HG03342 (cell line): ENCODE measurements at regions not wholly inside any gene's neighbourhood (a gene's known extent, or its start where the extent isn't known, plus 50 kb on each side); places are given as distances from the start of the nearest gene placed in this dataset.
"Not testable (repeated sequence)": the region's sequence is repeated elsewhere in the genome, so short reads cannot be mapped to it uniquely, and the experiment has no call there.

Source experiments
- ATAC-seq: cut with Tn5 transposase; IDR thresholded peaks from one replicate; pipeline ENCODE4 v1.9.1; 2021; ENCODE audit warnings: mild to moderate bottlenecking, moderate library complexity; ENCODE audit not compliant: unreplicated experiment

- no peak for ATAC-seq
Observed at GRCh38 chrX:39030636-39031035, 229.4 kb downstream of the MID1IP1 start.

GRCh38 chrX:39039890-39040289 lies 238.6 kb downstream of the MID1IP1 start:
- ATAC-seq = no peak

GRCh38 chrX:39043838-39044550 lies 242.7 kb downstream of the MID1IP1 start:
- ATAC-seq = no peak

DNA sequence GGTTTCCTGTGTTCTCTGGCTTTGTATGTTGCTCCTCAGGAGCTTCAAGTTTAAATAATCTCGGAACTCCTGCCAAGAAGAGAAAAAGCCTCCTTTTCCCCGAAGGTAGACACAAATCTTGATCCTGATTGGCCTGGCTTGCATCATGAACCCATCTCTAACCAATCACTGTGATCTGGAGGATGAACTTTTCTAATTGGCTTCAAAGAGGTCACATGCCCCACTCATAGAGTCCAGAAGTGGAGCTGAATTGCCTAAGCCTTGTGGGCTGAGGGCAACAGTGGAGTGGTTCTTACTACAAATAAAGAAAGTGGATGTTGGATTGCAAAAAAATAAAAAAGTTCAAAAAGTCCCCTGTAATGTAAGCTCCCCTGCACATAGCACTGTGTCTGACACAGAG lies 245.9 kb downstream of the MID1IP1 start:
- no peak for ATAC-seq

- no peak for ATAC-seq
Observed at GRCh38 chrX:39049975-39050374, 248.7 kb downstream of the MID1IP1 start.

DNA sequence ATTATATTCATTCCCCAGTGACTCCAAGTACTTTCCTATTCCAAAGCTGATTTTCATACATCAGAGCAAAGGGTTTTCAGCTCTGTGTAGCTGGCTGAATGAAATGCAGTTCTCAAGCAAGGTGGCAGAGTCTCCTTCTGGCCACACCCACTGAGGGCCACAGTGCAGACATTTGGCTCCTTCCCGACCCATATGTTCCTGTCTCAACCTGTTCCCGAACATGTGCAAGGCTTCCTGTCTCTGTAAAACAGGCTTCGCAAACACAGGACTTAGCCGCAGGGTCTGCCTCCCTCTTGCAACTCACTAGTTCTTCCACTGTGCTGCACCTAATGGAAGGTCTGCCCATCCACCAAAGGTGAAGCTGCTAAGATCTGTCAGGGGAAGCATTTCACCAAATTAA lies 249.2 kb downstream of the MID1IP1 start:
- no peak for ATAC-seq

- ATAC-seq = no peak
Observed at GRCh38 chrX:39052751-39053150, 251.5 kb downstream of the MID1IP1 start.

GRCh38 chrX:39058724-39059123 lies 257.5 kb downstream of the MID1IP1 start:
- ATAC-seq = no peak

DNA sequence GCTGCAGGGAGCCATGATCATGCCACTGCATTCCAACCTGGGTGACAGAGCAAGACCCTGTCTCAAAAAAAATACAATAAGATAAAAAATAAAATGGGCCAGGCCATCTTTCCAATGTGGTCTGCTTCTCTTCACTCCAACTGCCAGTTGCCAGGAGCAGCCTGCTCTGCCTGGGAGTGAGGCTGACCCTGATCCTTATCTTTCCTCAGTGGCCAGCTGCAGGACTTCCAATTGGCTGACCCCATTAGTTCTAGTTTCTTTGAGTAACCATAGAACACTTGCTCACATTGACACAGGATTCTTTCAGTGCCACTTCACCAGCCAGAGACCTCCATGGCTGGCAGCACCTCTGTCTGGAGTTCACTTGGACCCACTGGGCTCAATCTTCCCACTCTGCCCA lies 258.6 kb downstream of the MID1IP1 start:
- ATAC-seq = no peak

DNA sequence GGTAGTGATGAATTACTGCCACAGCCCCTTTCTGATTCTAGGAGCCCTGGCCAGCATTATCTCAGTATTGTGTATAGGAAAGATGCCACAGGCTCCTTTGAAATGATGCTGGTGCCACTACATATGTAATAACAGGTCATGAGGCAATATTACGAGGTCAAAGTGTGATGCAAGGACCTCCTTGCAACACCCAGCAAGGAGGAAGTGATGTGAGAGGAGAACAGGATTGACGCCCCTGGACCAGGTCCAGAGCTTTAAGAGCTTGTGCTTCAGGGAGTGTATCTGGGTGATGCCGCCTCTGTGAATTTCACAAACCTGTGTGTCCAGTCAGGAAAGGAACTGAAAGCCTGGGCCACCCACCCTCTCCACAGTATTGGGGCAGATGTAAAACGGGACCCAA lies 261.8 kb downstream of the MID1IP1 start:
- ATAC-seq = no peak

DNA sequence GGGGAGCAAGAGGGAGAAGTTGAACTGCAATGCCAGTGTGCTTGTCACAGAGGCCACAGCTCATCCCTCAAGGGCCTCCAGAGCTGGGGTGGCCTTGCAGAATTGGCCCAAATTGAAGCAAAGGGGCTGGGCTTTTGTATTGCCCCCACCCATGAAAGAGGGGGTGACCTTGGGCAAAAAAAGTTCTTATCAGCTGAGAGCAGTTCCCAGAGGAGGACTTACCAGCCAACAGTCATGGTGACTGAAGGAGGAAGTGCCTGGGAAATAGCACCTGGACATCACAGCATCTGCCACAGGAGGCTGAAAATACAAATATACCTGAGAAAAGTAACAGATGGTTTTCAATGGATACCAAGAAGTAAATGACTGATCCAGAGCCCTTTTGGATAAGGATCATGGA lies 262.4 kb downstream of the MID1IP1 start:
- no peak for ATAC-seq

- ATAC-seq = no peak
Observed at GRCh38 chrX:39065051-39065871, 264.0 kb downstream of the MID1IP1 start.

GRCh38 chrX:39067866-39068265 lies 266.6 kb downstream of the MID1IP1 start:
- no peak for ATAC-seq

DNA sequence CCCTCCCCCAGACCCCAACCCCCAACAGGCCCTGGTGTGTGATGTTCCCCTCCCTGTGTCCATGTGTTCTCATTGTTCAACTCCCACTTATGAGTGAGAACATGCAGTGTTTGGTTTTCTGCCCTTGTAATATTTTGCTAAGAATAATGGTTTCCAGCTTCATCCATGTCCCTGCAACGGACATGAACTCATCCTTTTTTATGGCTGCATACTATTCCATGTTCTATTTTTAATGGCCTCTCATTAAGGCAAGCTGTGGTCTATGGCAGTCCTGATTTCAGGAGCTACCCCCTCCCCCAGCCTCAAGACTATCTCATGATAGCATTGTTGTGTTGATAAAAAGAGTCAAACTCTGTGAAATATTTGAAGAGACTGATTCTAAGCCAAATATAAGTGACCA lies 267.4 kb downstream of the MID1IP1 start:
- ATAC-seq = not testable (repeated sequence)

DNA sequence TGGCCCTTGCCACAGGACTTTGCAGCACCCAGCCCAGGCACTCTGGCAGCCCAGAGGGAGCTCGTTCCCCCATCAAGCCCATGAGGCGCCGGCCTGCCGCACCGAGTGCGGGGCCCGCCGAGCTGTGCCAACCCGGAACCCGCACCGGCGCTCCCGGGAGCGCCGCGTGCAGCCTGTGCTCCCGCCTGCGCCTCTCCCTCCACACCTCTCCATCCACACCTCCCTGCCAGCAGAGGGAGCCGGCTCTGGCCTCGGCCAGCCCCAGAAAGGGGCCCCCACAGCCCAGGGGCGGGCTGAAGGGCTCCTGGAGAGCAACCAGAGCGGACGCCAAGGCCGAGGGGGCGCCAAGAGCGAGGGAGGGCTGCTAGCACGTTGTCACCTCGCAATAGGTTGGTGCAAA lies 268.8 kb downstream of the MID1IP1 start:
- ATAC-seq = no peak

- no peak for ATAC-seq
Observed at GRCh38 chrX:39073131-39073530, 271.9 kb downstream of the MID1IP1 start.

- no peak for ATAC-seq
Observed at GRCh38 chrX:39096599-39096998, 295.3 kb downstream of the MID1IP1 start.

DNA sequence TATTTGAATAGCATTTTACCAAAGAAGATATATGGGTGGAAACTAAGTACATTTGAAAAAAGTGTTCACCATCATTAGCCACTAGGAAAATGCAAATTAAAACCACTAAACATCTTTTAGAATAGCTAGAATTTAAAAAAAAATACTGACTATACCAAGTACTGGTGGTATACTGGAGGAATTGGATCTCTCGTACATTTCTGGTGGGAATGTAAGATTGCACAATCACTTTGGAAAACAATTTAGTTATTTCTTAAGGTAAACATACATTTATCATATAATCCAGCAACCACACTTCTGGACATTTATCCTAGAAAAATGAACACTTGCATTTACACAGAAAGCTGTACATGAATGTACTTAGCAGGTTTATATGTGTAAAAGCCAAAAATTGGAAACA lies 303.5 kb downstream of the MID1IP1 start:
- ATAC-seq = no peak

DNA sequence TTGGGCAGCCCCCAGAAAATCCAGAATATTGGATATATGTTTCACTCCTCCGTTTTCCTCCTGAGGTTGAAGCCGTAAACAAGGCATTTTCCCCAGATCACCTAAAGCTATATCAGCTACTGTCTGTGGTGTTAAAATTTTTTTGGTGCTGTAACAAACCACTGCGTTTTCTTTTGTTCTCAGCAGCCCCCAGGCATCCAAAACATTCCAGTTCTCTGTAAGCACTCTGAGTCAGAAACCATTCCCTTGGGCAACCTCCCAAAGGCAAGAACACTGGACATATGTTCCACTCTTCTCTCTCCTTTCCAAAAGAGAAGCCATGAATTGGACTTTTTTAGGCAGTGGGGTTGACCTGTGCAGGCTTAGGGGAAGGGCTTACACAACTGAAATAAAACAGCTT lies 310.9 kb downstream of the MID1IP1 start:
- ATAC-seq = no peak

- ATAC-seq = no peak
Observed at GRCh38 chrX:39115166-39115565, 313.9 kb downstream of the MID1IP1 start.

DNA sequence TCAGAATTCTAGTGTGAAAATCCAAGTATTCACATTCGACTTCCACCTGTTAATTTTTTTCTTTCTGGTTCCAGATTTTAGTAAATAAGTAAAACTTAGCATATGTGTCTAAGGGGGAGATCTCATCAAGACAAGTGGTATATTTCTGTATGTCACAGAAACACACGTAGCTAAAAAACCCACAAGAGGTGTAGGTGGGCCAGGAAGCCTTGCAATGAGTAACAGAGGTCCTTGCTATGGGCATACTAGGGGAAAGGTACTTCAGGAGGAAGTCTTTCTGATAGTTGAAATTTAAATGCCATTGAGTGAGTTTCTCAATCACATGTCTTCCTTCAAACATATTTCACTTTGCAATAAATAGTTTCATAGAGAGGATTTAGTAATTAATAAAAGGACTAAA lies 315.8 kb downstream of the MID1IP1 start:
- no peak for ATAC-seq

GRCh38 chrX:39121903-39122302 lies 320.6 kb downstream of the MID1IP1 start:
- no peak for ATAC-seq
